HUES64 (cell line): ENCODE measurements at regions not wholly inside any gene's neighbourhood (a gene's known extent, or its start where the extent isn't known, plus 50 kb on each side); places are given as distances from the start of the nearest gene placed in this dataset.
"Not testable (repeated sequence)": the region's sequence is repeated elsewhere in the genome, so short reads cannot be mapped to it uniquely, and the experiment has no call there.

Experiments used
- H3K27ac ChIP-seq: 2 replicates; pipeline ENCODE4 v1.7.0; 2013; ENCODE audit warnings: low read depth, low read length, inconsistent platforms
- H3K27me3 ChIP-seq: 2 replicates; pipeline ENCODE4 v1.6.1; 2013; ENCODE audit warnings: mild to moderate bottlenecking, low read length; ENCODE audit not compliant: insufficient read depth
- H3K36me3 ChIP-seq: 2 replicates; pipeline ENCODE4 v1.6.1; 2013; ENCODE audit warnings: mild to moderate bottlenecking, low read length; ENCODE audit not compliant: insufficient read depth
- H3K4me1 ChIP-seq: 2 replicates; pipeline ENCODE4 v1.6.1; 2013; ENCODE audit warnings: mild to moderate bottlenecking, low read length, moderate library complexity; ENCODE audit not compliant: insufficient read depth
- H3K4me3 ChIP-seq: 2 replicates; pipeline ENCODE4 v1.5.1; 2013; ENCODE audit warnings: mild to moderate bottlenecking, low read length, moderate library complexity
- H3K9ac ChIP-seq: 2 replicates; pipeline ENCODE4 v1.6.1; 2013; ENCODE audit warnings: mild to moderate bottlenecking, low read depth, low read length
- H3K9me3 ChIP-seq: 2 replicates; pipeline ENCODE4 v1.6.1; 2013; ENCODE audit warnings: low read depth, low read length; ENCODE audit not compliant: insufficient read depth
- WGBS: fragments of 150-250, 120-280 bp; methylation state at CpG from one replicate; pipeline ENCODE4 v1.1.7; 2013; ENCODE audit warnings: missing lambda C conversion rate; 5-methylcytosine and 5-hydroxymethylcytosine counted together

DNA sequence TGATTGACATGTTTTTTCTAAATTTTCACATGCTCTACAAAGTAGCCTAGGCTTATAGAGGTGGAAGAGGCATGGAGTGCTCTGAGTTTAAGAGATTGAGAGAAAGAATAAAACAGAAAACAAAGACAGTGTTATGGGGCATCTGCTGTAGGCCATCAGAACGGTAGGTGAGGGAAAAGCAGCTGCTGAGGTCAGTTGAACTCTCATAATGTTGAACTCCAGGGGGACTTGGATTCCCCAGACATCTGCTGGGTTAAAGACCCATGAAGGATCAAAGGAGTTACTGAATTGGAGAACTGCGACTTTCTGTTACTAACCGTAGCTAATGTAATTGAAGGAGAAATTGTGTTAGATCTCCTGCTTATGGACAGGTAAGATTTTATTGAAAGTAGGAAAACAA is 333.9 kb downstream of the TFAP2B start:
- no peaks in the 10 kb centered on the region for H3K9me3 ChIP-seq
- H3K36me3 ChIP-seq, result no peaks in the 10 kb centered on the region
- WGBS, result 80% methylated on average over 3 of the region's 3 CpGs
- H3K27me3 ChIP-seq, result peaks cover 40% of the 10 kb centered on the region
- peaks cover 5% of the 10 kb centered on the region; the same call in 1 of the 2 replicates for H3K4me1 ChIP-seq
- no peak overlapping the region for H3K27ac ChIP-seq
- no peak overlapping the region for H3K4me3 ChIP-seq
- no peak overlapping the region for H3K9ac ChIP-seq

- no peak overlapping the region for H3K9ac ChIP-seq
- H3K27ac ChIP-seq, result no peak overlapping the region
- H3K4me1 ChIP-seq, result peaks cover 5% of the 10 kb centered on the region; the same call in 1 of the 2 replicates
- H3K9me3 ChIP-seq, result no peaks in the 10 kb centered on the region
- H3K4me3 ChIP-seq, result no peak overlapping the region
- H3K27me3 ChIP-seq, result peaks cover 40% of the 10 kb centered on the region
- no peaks in the 10 kb centered on the region for H3K36me3 ChIP-seq
- 85% methylated on average over 2 of the region's 2 CpGs for WGBS
These were observed 334.4 kb downstream of the TFAP2B start for GRCh38 chr6:51153109-51153508.

DNA sequence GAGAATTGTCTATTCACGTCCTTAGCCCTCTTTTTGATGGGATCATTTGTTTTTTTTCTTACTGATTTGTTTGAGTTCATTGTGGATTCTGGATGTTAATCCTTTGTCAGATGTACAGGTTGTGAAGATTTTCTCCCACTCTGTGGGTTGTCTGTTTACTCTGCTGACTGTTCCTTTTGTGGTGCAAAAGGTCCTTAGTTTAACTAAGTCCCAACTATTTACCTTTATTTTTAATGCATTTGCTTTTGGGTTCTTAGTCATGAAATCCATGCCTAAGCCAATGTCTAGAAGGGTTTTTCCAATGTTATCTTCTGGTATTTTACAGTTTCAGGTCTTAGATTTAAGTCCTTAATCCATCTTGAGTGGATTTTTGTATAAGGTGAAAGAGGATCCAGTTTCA is 336.3 kb downstream of the TFAP2B start:
- not testable (repeated sequence) for H3K27ac ChIP-seq, H3K9me3 ChIP-seq

GRCh38 chr6:51159260-51159659 is 340.6 kb downstream of the TFAP2B start:
- peaks cover 11% of the 10 kb centered on the region for H3K27me3 ChIP-seq
- H3K9ac ChIP-seq, H3K4me1 ChIP-seq, H3K27ac ChIP-seq, H3K4me3 ChIP-seq, H3K36me3 ChIP-seq, H3K9me3 ChIP-seq: not testable (repeated sequence)
- 100% methylated on average over 1 of the region's 1 CpG for WGBS

More for the DNA sequence above, 336.3 kb downstream of the TFAP2B start:
- 54% methylated on average over 1 of the region's 1 CpG for WGBS
- H3K36me3 ChIP-seq, H3K9ac ChIP-seq, H3K4me3 ChIP-seq, H3K4me1 ChIP-seq: not testable (repeated sequence)
- H3K27me3 ChIP-seq, result peaks cover 40% of the 10 kb centered on the region

DNA sequence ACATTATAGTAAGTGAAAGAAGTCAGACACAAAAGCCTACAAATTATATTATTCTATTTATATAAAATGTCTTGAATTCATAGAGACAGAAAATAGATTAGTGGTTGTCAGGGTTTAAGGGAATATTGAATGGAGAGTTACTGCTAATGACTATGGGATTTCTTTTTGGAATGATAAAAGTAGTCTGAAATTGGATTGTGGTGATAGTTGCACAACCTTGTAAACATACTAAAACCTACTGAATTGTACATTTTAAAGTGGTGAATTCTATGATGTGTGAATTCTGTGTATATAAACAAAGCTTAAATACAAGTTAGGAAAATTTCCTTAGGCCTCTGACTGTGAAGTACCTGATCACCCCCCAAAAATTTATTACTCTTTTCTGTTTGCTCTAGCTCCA is 343.1 kb downstream of the TFAP2B start:
- no peak overlapping the region for H3K4me3 ChIP-seq
- no peaks in the 10 kb centered on the region for H3K27me3 ChIP-seq
- no peak overlapping the region for H3K9ac ChIP-seq
- no peaks in the 10 kb centered on the region for H3K4me1 ChIP-seq
- no peak overlapping the region for H3K27ac ChIP-seq
- peaks cover 4% of the 10 kb centered on the region; the same call in 1 of the 2 replicates for H3K9me3 ChIP-seq
- H3K36me3 ChIP-seq, result no peaks in the 10 kb centered on the region

DNA sequence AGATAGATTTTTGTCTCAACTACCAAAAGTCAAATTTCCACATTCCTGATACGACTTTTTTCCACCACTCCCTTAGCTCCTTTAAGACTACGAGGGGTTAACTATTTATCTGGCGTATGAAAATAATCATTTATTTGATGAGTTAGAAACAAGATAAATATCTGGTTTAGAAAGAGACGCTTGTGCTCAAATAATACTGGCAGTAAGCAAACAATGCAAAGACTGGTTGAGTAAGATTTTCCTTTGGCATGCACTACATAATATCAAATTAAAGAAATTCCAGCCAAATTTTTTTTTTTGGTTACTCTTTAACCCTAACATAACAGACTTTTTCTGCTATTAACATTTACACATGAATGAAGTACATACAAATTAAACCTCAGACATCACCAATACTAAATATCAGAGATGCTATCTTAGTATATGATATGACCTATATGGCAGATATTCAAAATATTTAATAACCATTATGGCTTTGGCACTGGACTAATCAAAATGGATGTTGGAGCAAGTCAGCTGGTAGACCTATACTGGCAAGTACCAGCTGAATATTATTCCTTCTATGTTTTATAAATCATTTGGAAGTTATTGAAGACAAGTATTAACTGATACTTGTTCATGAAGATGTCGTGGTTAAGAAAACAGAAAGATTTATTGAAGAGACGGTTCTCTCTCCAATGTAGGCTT is 345.3 kb downstream of the TFAP2B start:
- Histone ChIP-seq H3K27ac (no peak overlapping the region), H3K9ac (no peak overlapping the region), H3K9me3 (peaks cover 4% of the 10 kb centered on the region; the same call in 1 of the 2 replicates), H3K27me3 (no peaks in the 10 kb centered on the region), H3K36me3 (no peaks in the 10 kb centered on the region), H3K4me1 (no peaks in the 10 kb centered on the region), H3K4me3 (no peak overlapping the region)
- 96% methylated on average over 6 of the region's 6 CpGs for WGBS

GRCh38 chr6:51166914-51167313 is 348.2 kb downstream of the TFAP2B start:
- no peaks in the 10 kb centered on the region for H3K4me1 ChIP-seq
- H3K4me3 ChIP-seq, result no peak overlapping the region
- no peaks in the 10 kb centered on the region for H3K36me3 ChIP-seq
- H3K9me3 ChIP-seq, result peaks cover 4% of the 10 kb centered on the region; the same call in 1 of the 2 replicates
- WGBS, result no CpG with 5 or more reads among the region's 1 CpG
- no peak overlapping the region for H3K9ac ChIP-seq
- H3K27ac ChIP-seq, result no peak overlapping the region
- no peaks in the 10 kb centered on the region for H3K27me3 ChIP-seq

DNA sequence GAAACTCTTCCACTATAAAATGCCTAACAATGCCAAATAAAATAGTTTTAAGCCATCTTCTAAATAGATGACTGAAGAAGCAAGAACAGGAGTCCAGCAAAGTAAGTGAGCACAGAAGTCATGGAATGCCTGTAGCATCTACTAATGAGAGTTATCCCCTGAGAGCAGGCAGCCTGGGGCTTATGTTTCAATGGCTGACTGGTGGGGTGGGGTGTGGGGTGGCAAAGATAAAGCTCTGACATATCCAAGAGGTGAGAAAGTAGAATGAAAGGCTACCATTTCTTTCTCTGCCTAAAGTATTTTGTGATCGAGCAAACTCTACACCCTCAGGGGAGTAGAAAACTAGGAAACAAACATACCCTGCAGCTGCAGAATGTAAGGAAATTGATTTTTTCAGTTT is 348.8 kb downstream of the TFAP2B start:
- no peak overlapping the region for H3K4me3 ChIP-seq
- H3K27ac ChIP-seq, result no peak overlapping the region
- H3K4me1 ChIP-seq, result no peaks in the 10 kb centered on the region
- H3K27me3 ChIP-seq, result no peaks in the 10 kb centered on the region
- H3K9me3 ChIP-seq, result peaks cover 4% of the 10 kb centered on the region; the same call in 1 of the 2 replicates
- no peaks in the 10 kb centered on the region for H3K36me3 ChIP-seq
- H3K9ac ChIP-seq, result no peak overlapping the region
- 86% methylated on average over 1 of the region's 1 CpG for WGBS

DNA sequence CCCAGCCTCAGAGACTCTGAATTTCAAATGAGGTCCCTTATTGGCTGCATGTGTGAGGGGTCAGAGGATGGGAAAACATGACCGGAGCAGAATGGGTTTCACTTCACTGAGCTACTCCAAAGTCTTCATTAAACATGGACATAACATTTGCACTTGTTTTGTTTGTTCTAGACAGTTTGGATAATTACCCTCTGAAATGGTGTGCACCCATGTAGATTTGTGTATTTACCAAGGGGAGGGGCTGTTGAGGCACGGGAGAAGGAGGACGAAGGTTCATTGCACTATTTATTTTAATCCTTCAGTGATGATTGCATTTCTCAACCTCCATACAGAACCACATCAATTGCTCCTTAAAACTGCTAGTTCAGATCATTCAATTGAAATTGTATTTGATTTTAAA is 364.2 kb downstream of the TFAP2B start:
- no peaks in the 10 kb centered on the region for H3K9me3 ChIP-seq
- H3K27me3 ChIP-seq, result no peaks in the 10 kb centered on the region
- WGBS, result 100% methylated on average over 1 of the region's 3 CpGs
- H3K27ac ChIP-seq, result no peak overlapping the region
- H3K4me3 ChIP-seq, result no peak overlapping the region
- no peaks in the 10 kb centered on the region for H3K36me3 ChIP-seq
- H3K9ac ChIP-seq, result no peak overlapping the region
- no peaks in the 10 kb centered on the region for H3K4me1 ChIP-seq

DNA sequence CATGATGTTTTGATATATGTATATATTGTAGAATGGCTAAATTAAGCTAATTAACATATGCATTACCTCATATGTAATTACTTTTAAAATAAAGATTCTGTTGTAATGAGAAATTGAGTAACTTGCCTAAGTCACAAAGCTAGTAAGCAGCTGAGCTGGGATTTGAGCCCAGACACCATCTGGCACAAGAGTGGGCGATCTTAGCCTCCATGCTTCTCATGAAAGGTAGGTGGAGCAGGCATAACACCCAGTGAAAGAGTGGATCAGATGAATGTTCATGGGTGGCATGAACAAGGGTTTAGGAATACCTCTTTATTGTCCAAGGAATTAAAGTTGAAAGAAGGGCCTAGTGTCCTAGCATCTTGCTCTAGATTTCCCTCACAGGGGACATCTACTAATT is 365.4 kb downstream of the TFAP2B start:
- H3K36me3 ChIP-seq, result no peaks in the 10 kb centered on the region
- no peak overlapping the region for H3K9ac ChIP-seq
- no peaks in the 10 kb centered on the region for H3K4me1 ChIP-seq
- no peaks in the 10 kb centered on the region for H3K27me3 ChIP-seq
- H3K27ac ChIP-seq, result no peak overlapping the region
- H3K4me3 ChIP-seq, result no peak overlapping the region
- WGBS, result 97% methylated on average over 1 of the region's 1 CpG
- H3K9me3 ChIP-seq, result no peaks in the 10 kb centered on the region

- not testable (repeated sequence) for H3K9me3 ChIP-seq, H3K4me1 ChIP-seq, H3K27ac ChIP-seq, H3K4me3 ChIP-seq, H3K36me3 ChIP-seq, H3K27me3 ChIP-seq, H3K9ac ChIP-seq
- 91% methylated on average over 7 of the region's 7 CpGs for WGBS
These were observed 374.5 kb downstream of the TFAP2B start for GRCh38 chr6:51193163-51193562.

DNA sequence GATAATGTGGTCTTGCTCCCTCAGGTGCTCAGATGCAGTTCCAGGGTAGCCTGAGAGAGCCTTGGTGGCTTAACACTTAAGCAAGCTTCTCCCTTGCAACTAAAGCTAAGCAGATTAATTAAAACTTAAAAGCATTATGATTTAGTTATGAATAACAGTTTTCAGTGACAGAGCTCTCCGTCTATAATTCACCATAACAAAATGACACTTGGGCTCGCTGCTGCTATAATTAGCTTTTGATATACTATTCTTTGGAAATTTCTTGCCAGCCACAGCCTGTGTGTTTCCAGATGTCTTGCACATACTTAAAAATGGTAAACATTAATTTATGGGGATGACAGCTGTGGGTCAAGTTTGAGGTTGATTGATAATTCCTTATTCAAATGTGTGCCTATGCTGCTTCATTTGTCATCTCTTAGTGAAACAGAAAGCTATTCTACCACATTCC is 380.5 kb downstream of the TFAP2B start:
- H3K9me3 ChIP-seq, result no peaks in the 10 kb centered on the region
- H3K27ac ChIP-seq, result no peak overlapping the region
- 100% methylated on average over 2 of the region's 2 CpGs for WGBS
- no peak overlapping the region for H3K4me3 ChIP-seq
- H3K36me3 ChIP-seq, result no peaks in the 10 kb centered on the region
- no peaks in the 10 kb centered on the region for H3K27me3 ChIP-seq
- H3K9ac ChIP-seq, result no peak overlapping the region
- no peaks in the 10 kb centered on the region for H3K4me1 ChIP-seq
